Trophoblast cell (in vitro differentiated cells and primary cell): ENCODE measurements at regions not wholly inside any gene's neighbourhood (a gene's known extent, or its start where the extent isn't known, plus 50 kb on each side); places are given as distances from the start of the nearest gene placed in this dataset.

Experiments
- DNase-seq, 2 donors: peaks; one replicate each; pipeline ENCODE4 v3.0.0-alpha.2; 2016
- H2AFZ ChIP-seq: 2 replicates; pipeline ENCODE4 v1.6.1; 2013; ENCODE audit warnings: low read length, moderate library complexity, mild to moderate bottlenecking; ENCODE audit not compliant: insufficient read depth, poor library complexity
- H2AK5ac ChIP-seq: 2 replicates; pipeline ENCODE4 v1.6.1; 2013; ENCODE audit warnings: mild to moderate bottlenecking, low read length
- H2BK120ac ChIP-seq: 2 replicates; pipeline ENCODE4 v1.6.1; 2013; ENCODE audit warnings: low read length, mild to moderate bottlenecking, moderate library complexity; ENCODE audit not compliant: insufficient read depth, poor library complexity
- H2BK12ac ChIP-seq: 2 replicates; pipeline ENCODE4 v1.6.1; 2013; ENCODE audit warnings: mild to moderate bottlenecking, low read length, moderate library complexity
- H2BK5ac ChIP-seq: 2 replicates; pipeline ENCODE4 v1.6.1; 2013; ENCODE audit warnings: low read length, low read depth, moderate library complexity, mild to moderate bottlenecking; ENCODE audit not compliant: poor library complexity
- H3K14ac ChIP-seq: 2 replicates; pipeline ENCODE4 v1.6.1; 2013; ENCODE audit warnings: mild to moderate bottlenecking, low read length
- H3K18ac ChIP-seq: 2 replicates; pipeline ENCODE4 v1.6.1; 2013; ENCODE audit warnings: mild to moderate bottlenecking, low read length
- H3K23ac ChIP-seq: 2 replicates; pipeline ENCODE4 v1.6.1; 2013; ENCODE audit warnings: low read length
- H3K27ac ChIP-seq: 2 replicates; pipeline ENCODE4 v1.5.1; 2013; ENCODE audit warnings: low read depth, mild to moderate bottlenecking, inconsistent platforms, low read length, moderate library complexity
- H3K27me3 ChIP-seq: 2 replicates; pipeline ENCODE4 v1.6.1; 2013; ENCODE audit warnings: inconsistent platforms, mild to moderate bottlenecking, low read length, moderate library complexity; ENCODE audit not compliant: insufficient read depth
- H3K36me3 ChIP-seq, 2 experiments: 1 replicate in 1 of 2; 2 replicates in 1 of 2; pipeline ENCODE4 v1.6.1; 2013; ENCODE audit warnings: low read length in 2 of 2, mild to moderate bottlenecking in 2 of 2, moderate library complexity in 1 of 2; ENCODE audit not compliant: insufficient read depth in 2 of 2, control insufficient read depth in 1 of 2
- H3K4ac ChIP-seq: 2 replicates; pipeline ENCODE4 v1.6.1; 2013; ENCODE audit warnings: low read depth, mild to moderate bottlenecking, low read length, moderate library complexity
- H3K4me1 ChIP-seq, 2 experiments: 1 replicate in 1 of 2; 2 replicates in 1 of 2; pipeline ENCODE4 v1.6.1; 2013; ENCODE audit warnings: low read length in 2 of 2, mild to moderate bottlenecking in 2 of 2, moderate library complexity in 1 of 2; ENCODE audit not compliant: insufficient read depth in 2 of 2, control insufficient read depth in 1 of 2
- H3K4me2 ChIP-seq: 2 replicates; pipeline ENCODE4 v1.6.1; 2013; ENCODE audit warnings: inconsistent platforms, mild to moderate bottlenecking, low read length, moderate library complexity
- H3K4me3 ChIP-seq: 2 replicates; pipeline ENCODE4 v1.5.1; 2013; ENCODE audit warnings: mild to moderate bottlenecking, low read depth, low read length, inconsistent platforms
- H3K79me1 ChIP-seq: one replicate; pipeline ENCODE4 v1.6.1; 2013; ENCODE audit warnings: low read length
- H3K79me2 ChIP-seq: 2 replicates; pipeline ENCODE4 v1.6.1; 2013; ENCODE audit warnings: low read length, mild to moderate bottlenecking; ENCODE audit not compliant: control insufficient read depth, insufficient read depth, poor library complexity
- H3K9ac ChIP-seq: 2 replicates; pipeline ENCODE4 v1.6.1; 2013; ENCODE audit warnings: mild to moderate bottlenecking, low read length
- H3K9me3 ChIP-seq: 2 replicates; pipeline ENCODE4 v1.6.1; 2013; ENCODE audit warnings: low read depth, mild to moderate bottlenecking, control low read depth, inconsistent platforms, low read length; ENCODE audit not compliant: insufficient read depth
- H4K12ac ChIP-seq: 2 replicates; pipeline ENCODE4 v1.6.1; 2013; ENCODE audit warnings: low read depth, mild to moderate bottlenecking, low read length, moderate library complexity
- H4K8ac ChIP-seq: 2 replicates; pipeline ENCODE4 v1.6.1; 2013; ENCODE audit warnings: low read depth, mild to moderate bottlenecking, low read length, moderate library complexity
- H4K91ac ChIP-seq: one replicate; pipeline ENCODE4 v1.6.1; 2013; ENCODE audit warnings: low read depth, mild to moderate bottlenecking, low read length, moderate library complexity
- WGBS: extraction: QIAGEN DNeasy Blood & Tissue Kit; methylation state at CpG from one replicate; pipeline ENCODE4 v1.1.7; 2013; ENCODE audit warnings: missing lambda C conversion rate; ENCODE audit not compliant: insufficient read length, insufficient coverage; ENCODE audit errors: extremely low coverage; 5-methylcytosine and 5-hydroxymethylcytosine counted together

GRCh38 chr2:129074298-129074920 lies 755.7 kb upstream of the HS6ST1 start:
- peaks cover under 1% of the 10 kb centered on the region for H3K9me3 ChIP-seq
- no peak overlapping the region for H3K18ac ChIP-seq
- H3K4me2 ChIP-seq = no peak overlapping the region
- no peaks in the 10 kb centered on the region for H3K79me1 ChIP-seq
- H3K23ac ChIP-seq = no peak overlapping the region
- no peak overlapping the region for H2BK12ac ChIP-seq
- H3K36me3 ChIP-seq = no peaks in the 10 kb centered on the region
- H3K27ac ChIP-seq = no peak overlapping the region
- H4K12ac ChIP-seq = no peak overlapping the region
- no peak overlapping the region for H3K4me3 ChIP-seq
- H3K4me1 ChIP-seq = no peaks in the 10 kb centered on the region
- H2BK5ac ChIP-seq = no peak overlapping the region
- no peak overlapping the region for H4K91ac ChIP-seq
- no peak overlapping the region for H2BK120ac ChIP-seq
- no peak overlapping the region for H3K14ac ChIP-seq
- H2AFZ ChIP-seq = no peak overlapping the region
- H2AK5ac ChIP-seq = no peak overlapping the region
- H4K8ac ChIP-seq = no peak overlapping the region
- DNase-seq = no peak
- WGBS = no CpG with 5 or more reads among the region's 3 CpGs
- H3K4ac ChIP-seq = no peak overlapping the region
- H3K27me3 ChIP-seq = no peaks in the 10 kb centered on the region
- H3K9ac ChIP-seq = no peak overlapping the region
- no peaks in the 10 kb centered on the region for H3K79me2 ChIP-seq

GRCh38 chr2:129078548-129078947 lies 759.9 kb upstream of the HS6ST1 start:
- no CpG with 5 or more reads among the region's 3 CpGs for WGBS

DNA sequence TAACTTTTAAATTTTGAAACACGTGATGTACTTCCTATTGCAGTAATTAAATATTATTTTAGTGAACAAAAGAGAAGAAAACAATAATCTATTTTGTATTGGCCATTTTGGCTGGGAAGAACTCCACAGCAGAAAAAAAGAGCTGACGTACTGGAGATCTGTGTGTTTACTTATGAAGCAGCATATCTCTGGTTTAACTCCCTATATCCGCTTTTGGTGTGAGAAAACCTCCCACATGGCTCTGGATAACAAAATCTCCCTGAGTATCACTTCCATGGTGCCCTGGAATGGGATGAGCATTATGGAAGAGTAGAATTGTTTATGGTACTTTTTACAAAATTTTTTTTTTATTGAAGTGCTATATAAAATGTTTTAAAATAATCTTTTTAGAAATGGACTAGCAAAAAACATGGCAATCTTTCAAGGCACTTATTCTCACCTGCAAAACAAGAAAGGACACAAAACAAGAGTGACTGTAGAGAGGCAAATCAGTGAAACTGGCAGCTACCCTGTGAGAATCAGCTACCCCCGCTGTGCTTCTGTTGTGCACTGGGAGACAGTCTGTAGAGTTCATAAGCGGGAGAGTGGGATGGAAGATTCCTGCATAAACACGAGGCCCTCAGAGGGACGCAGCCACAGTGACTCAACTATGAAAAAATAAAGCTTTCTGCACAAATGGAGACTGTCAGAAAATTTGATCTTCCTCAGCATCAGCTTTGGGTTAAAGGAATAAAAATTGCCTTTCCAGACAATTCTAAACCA lies 762.2 kb upstream of the HS6ST1 start:
- Histone ChIP-seq H2BK120ac (no peak overlapping the region), H2AFZ (no peak overlapping the region), H2BK12ac (no peak overlapping the region), H3K9ac (no peak overlapping the region), H3K9me3 (no peaks in the 10 kb centered on the region), H4K8ac (no peak overlapping the region), H4K12ac (no peak overlapping the region), H2AK5ac (no peak overlapping the region), H4K91ac (no peak overlapping the region), H3K14ac (no peak overlapping the region), H3K4me2 (no peak overlapping the region), H3K27ac (no peak overlapping the region), H3K18ac (no peak overlapping the region), H3K4me1 (peaks cover 0 to 4% of the 10 kb centered on the region in 2 experiments), H3K36me3 (no peaks in the 10 kb centered on the region), H3K4me3 (no peak overlapping the region), H2BK5ac (no peak overlapping the region), H3K23ac (no peak overlapping the region), H3K79me2 (no peaks in the 10 kb centered on the region), H3K79me1 (no peaks in the 10 kb centered on the region), H3K27me3 (no peaks in the 10 kb centered on the region), H3K4ac (no peak overlapping the region)
- no peak for DNase-seq
- no CpG with 5 or more reads among the region's 7 CpGs for WGBS

More at GRCh38 chr2:129078548-129078947, 759.9 kb upstream of the HS6ST1 start:
- no peaks in the 10 kb centered on the region for H3K79me2 ChIP-seq
- H3K23ac ChIP-seq = no peak overlapping the region
- H3K4me1 ChIP-seq = no peaks in the 10 kb centered on the region
- no peak overlapping the region for H2BK120ac ChIP-seq
- no peak overlapping the region for H3K4me3 ChIP-seq
- H2AK5ac ChIP-seq = no peak overlapping the region
- H3K9ac ChIP-seq = no peak overlapping the region
- H2AFZ ChIP-seq = no peak overlapping the region
- H3K14ac ChIP-seq = no peak overlapping the region
- no peak for DNase-seq
- H3K79me1 ChIP-seq = no peaks in the 10 kb centered on the region
- H3K27me3 ChIP-seq = no peaks in the 10 kb centered on the region
- no peaks in the 10 kb centered on the region for H3K36me3 ChIP-seq
- no peak overlapping the region for H4K91ac ChIP-seq
- no peak overlapping the region for H2BK5ac ChIP-seq
- no peaks in the 10 kb centered on the region for H3K9me3 ChIP-seq
- no peak overlapping the region for H4K12ac ChIP-seq
- H4K8ac ChIP-seq = no peak overlapping the region
- no peak overlapping the region for H3K4me2 ChIP-seq
- no peak overlapping the region for H3K27ac ChIP-seq
- no peak overlapping the region for H3K18ac ChIP-seq
- H2BK12ac ChIP-seq = no peak overlapping the region
- H3K4ac ChIP-seq = no peak overlapping the region

- Histone ChIP-seq H3K4me2 (no peak overlapping the region), H2BK5ac (no peak overlapping the region), H3K79me2 (no peaks in the 10 kb centered on the region), H4K8ac (no peak overlapping the region), H3K27ac (no peak overlapping the region), H2AK5ac (no peak overlapping the region), H3K4ac (no peak overlapping the region), H2BK12ac (no peak overlapping the region), H3K9ac (no peak overlapping the region), H3K14ac (no peak overlapping the region), H3K4me3 (no peak overlapping the region), H4K91ac (no peak overlapping the region), H3K9me3 (no peaks in the 10 kb centered on the region), H3K79me1 (peaks cover 3% of the 10 kb centered on the region), H3K36me3 (no peaks in the 10 kb centered on the region), H2BK120ac (no peak overlapping the region), H2AFZ (no peak overlapping the region), H3K4me1 (peaks cover 6 to 9% of the 10 kb centered on the region in 2 experiments), H3K23ac (no peak overlapping the region), H4K12ac (no peak overlapping the region), H3K27me3 (no peaks in the 10 kb centered on the region), H3K18ac (no peak overlapping the region)
- no CpG with 5 or more reads among the region's 3 CpGs for WGBS
- peak; percentile 79 to 95 for DNase-seq
Measured at GRCh38 chr2:129085386-129085785, 766.7 kb upstream of the HS6ST1 start.
